ENCODE measurements at regions not wholly inside any gene's neighbourhood (a gene's known extent, or its start where the extent isn't known, plus 50 kb on each side); places are given as distances from the start of the nearest gene placed in this dataset.

DNA sequence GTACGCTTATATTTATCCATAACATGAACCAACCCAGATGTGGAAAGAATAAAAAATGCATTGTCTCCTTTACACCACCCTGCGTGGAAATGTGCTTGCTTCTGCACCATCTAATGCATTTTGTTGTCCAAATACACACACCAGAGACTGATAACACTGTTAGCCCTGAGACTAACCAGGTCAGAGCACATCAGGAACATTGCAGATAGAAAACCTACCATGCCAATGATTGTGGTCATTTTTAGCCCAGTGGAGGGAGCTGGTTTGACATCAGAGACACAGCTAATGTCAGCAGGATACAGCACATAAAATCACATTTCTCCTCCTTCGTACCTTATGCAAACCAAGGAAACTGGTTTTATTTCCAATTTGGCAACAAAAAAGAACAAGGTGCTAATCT lies 528.7 kb downstream of the DOK5 start:
- TF ChIP-seq POLR2A (IDR thresholded peaks at IDR 0.05) (no peak), EP300 (IDR thresholded peaks at IDR 0.05) (no peak), POLR2AphosphoS5 (IDR thresholded peaks at IDR 0.05) (no peak)
- TF ChIP-seq, protein P1, sequence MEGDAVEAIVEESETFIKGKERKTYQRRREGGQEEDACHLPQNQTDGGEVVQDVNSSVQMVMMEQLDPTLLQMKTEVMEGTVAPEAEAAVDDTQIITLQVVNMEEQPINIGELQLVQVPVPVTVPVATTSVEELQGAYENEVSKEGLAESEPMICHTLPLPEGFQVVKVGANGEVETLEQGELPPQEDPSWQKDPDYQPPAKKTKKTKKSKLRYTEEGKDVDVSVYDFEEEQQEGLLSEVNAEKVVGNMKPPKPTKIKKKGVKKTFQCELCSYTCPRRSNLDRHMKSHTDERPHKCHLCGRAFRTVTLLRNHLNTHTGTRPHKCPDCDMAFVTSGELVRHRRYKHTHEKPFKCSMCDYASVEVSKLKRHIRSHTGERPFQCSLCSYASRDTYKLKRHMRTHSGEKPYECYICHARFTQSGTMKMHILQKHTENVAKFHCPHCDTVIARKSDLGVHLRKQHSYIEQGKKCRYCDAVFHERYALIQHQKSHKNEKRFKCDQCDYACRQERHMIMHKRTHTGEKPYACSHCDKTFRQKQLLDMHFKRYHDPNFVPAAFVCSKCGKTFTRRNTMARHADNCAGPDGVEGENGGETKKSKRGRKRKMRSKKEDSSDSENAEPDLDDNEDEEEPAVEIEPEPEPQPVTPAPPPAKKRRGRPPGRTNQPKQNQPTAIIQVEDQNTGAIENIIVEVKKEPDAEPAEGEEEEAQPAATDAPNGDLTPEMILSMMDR (IDR thresholded peaks at IDR 0.05) = no peak
